Nephron progenitor cell (in vitro differentiated cells): ENCODE measurements at regions not wholly inside any gene's neighbourhood (a gene's known extent, or its start where the extent isn't known, plus 50 kb on each side); places are given as distances from the start of the nearest gene placed in this dataset.

ENCODE experiments used
- DNase-seq: peaks from one replicate; pipeline ENCODE4 v3.0.0; 2021
- H3K27ac Mint-ChIP-seq: 2 replicates; pipeline ENCODE4 v1.8.0; 2021; ENCODE audit warnings: mild to moderate bottlenecking, moderate library complexity, mixed read lengths
- H3K27me3 Mint-ChIP-seq: 2 replicates; pipeline ENCODE4 v1.8.0; 2021; ENCODE audit warnings: mild to moderate bottlenecking, low read depth, mixed read lengths; ENCODE audit not compliant: poor library complexity
- H3K36me3 Mint-ChIP-seq: 2 replicates; pipeline ENCODE4 v1.8.0; 2021; ENCODE audit warnings: low read depth, mixed read lengths
- H3K4me1 Mint-ChIP-seq: 2 replicates; pipeline ENCODE4 v1.8.0; 2021; ENCODE audit warnings: mixed read lengths
- H3K4me3 Mint-ChIP-seq: 2 replicates; pipeline ENCODE4 v1.8.0; 2021; ENCODE audit warnings: mild to moderate bottlenecking, moderate library complexity, mixed read lengths
- H3K9me3 Mint-ChIP-seq: 2 replicates; pipeline ENCODE4 v1.8.0; 2021; ENCODE audit warnings: mild to moderate bottlenecking, moderate library complexity, mixed read lengths
- CTCF ChIP-seq: fragments of 200-600 bp; sonication (generic); IDR thresholded peaks from 2 replicates; pipeline ENCODE4 v1.5.0; 2021; ENCODE audit warnings: antibody characterized with exemption

GRCh38 chr1:81042225-81042624 lies 758.5 kb upstream of the ADGRL2 start:
- no peak for DNase-seq
- no peak overlapping the region for H3K4me3 Mint-ChIP-seq
- H3K36me3 Mint-ChIP-seq, result no peaks in the 10 kb centered on the region
- H3K9me3 Mint-ChIP-seq, result no peaks in the 10 kb centered on the region
- H3K4me1 Mint-ChIP-seq, result peaks cover 8% of the 10 kb centered on the region
- no peak for TF ChIP-seq CTCF
- peaks cover 4% of the 10 kb centered on the region for H3K27me3 Mint-ChIP-seq
- no peak overlapping the region for H3K27ac Mint-ChIP-seq

- Mint-ChIP-seq H3K4me1 (peaks cover 5% of the 10 kb centered on the region), H3K9me3 (peaks cover 3% of the 10 kb centered on the region), H3K36me3 (peaks cover 5% of the 10 kb centered on the region), H3K4me3 (no peak overlapping the region), H3K27ac (no peak overlapping the region), H3K27me3 (no peaks in the 10 kb centered on the region)
- no peak for DNase-seq
- no peak for TF ChIP-seq CTCF
Observed at GRCh38 chr1:81034291-81034690, 766.4 kb upstream of the ADGRL2 start.

- no peak for TF ChIP-seq CTCF
- Mint-ChIP-seq H3K9me3 (peaks cover 3% of the 10 kb centered on the region), H3K4me3 (no peak overlapping the region), H3K27ac (no peak overlapping the region), H3K27me3 (no peaks in the 10 kb centered on the region), H3K36me3 (peaks cover 5% of the 10 kb centered on the region), H3K4me1 (peaks cover 5% of the 10 kb centered on the region)
- no peak for DNase-seq
Observed at GRCh38 chr1:81032973-81033425, 767.7 kb upstream of the ADGRL2 start.

- Mint-ChIP-seq H3K4me1 (peaks cover 5% of the 10 kb centered on the region), H3K36me3 (peaks cover 5% of the 10 kb centered on the region), H3K9me3 (peaks cover 3% of the 10 kb centered on the region), H3K27ac (no peak overlapping the region), H3K27me3 (no peaks in the 10 kb centered on the region), H3K4me3 (no peak overlapping the region)
- no peak for TF ChIP-seq CTCF
- DNase-seq, result no peak
Observed at GRCh38 chr1:81032374-81032773, 768.4 kb upstream of the ADGRL2 start.

- H3K27me3 Mint-ChIP-seq, result no peaks in the 10 kb centered on the region
- no peak for TF ChIP-seq CTCF
- no peak overlapping the region for H3K4me3 Mint-ChIP-seq
- peaks cover 5% of the 10 kb centered on the region for H3K36me3 Mint-ChIP-seq
- peaks cover 5% of the 10 kb centered on the region for H3K4me1 Mint-ChIP-seq
- DNase-seq, result no peak
- no peak overlapping the region for H3K27ac Mint-ChIP-seq
- H3K9me3 Mint-ChIP-seq, result peaks cover 3% of the 10 kb centered on the region
Observed at GRCh38 chr1:81030441-81030840, 770.3 kb upstream of the ADGRL2 start.

- Mint-ChIP-seq H3K27ac (no peak overlapping the region), H3K36me3 (no peaks in the 10 kb centered on the region), H3K9me3 (peaks cover 3% of the 10 kb centered on the region), H3K4me1 (peaks cover 5% of the 10 kb centered on the region), H3K4me3 (no peak overlapping the region), H3K27me3 (no peaks in the 10 kb centered on the region)
- no peak for TF ChIP-seq CTCF
- DNase-seq, result no peak
Observed at GRCh38 chr1:81029266-81029665, 771.5 kb upstream of the ADGRL2 start.
